GM12878 (cell line): ENCODE measurements at regions not wholly inside any gene's neighbourhood (a gene's known extent, or its start where the extent isn't known, plus 50 kb on each side); places are given as distances from the start of the nearest gene placed in this dataset.

Experiments
- ATAC-seq: fragments of 200-7000 bp; cut with Tn5 transposase; 3 replicates; pipeline ENCODE4 v1.9.1; 2020; ENCODE audit warnings: mild to moderate bottlenecking, moderate library complexity
- BruUV-seq: library from RNA; stranded (reverse); fragments of 400-500 nt; replicated peaks from 2 replicates; lab custom pipeline; 2021; lab: Mats Ljungman, UMichigan
- CTCF ChIA-PET: fragments of 300-600 bp; sonication (Branson Sonifier 250); formaldehyde crosslinking; extraction: SDS; loops from one replicate; lab custom pipeline; 2021; ENCODE audit warnings: inconsistent platforms; lab: Yijun Ruan, JAX
- POLR2A ChIA-PET: fragments of 350-600 bp; formaldehyde crosslinking; extraction: SDS; loops from one replicate; lab custom pipeline; 2021; ENCODE audit warnings: inconsistent platforms; lab: Charles Lee
- RAD21 ChIA-PET: fragments of 300-600 bp; sonication (Branson Sonifier 250); formaldehyde crosslinking; loops from one replicate; lab custom pipeline; 2023; ENCODE audit warnings: antibody characterized with exemption; ENCODE audit not compliant: unreplicated experiment; lab: Charles Lee
- SMC1A ChIA-PET: fragments of 300-600 bp; sonication (Branson Sonifier 250); formaldehyde crosslinking; loops from one replicate; lab custom pipeline; 2023; ENCODE audit not compliant: unreplicated experiment, uncharacterized antibody; lab: Charles Lee
- DNase-seq: peaks from one replicate; pipeline ENCODE4 v3.0.0-alpha.2; 2011; ENCODE audit warnings: low read depth, low spot score
- FAIRE-seq: peaks from 3 replicates; lab custom pipeline; 2011; peaks lifted over from hg19 to GRCh38; lab: Jason Lieb, UNC
- H2AFZ ChIP-seq: 2 replicates; pipeline ENCODE4 v1.6.0; 2011; ENCODE audit warnings: low read depth, low read length, control low read depth; ENCODE audit not compliant: control insufficient read depth
- H3K27ac ChIP-seq: 2 replicates; pipeline ENCODE4 v1.5.1; 2011; ENCODE audit warnings: control low read depth; ENCODE audit not compliant: control insufficient read depth, insufficient read depth
- H3K27me3 ChIP-seq, 2 experiments: replicated peaks in 1 of 2; 2 replicates each; pipeline versions ENCODE4 v1.6.0 to v1.6.1; 2011; ENCODE audit warnings: low read length in 1 of 2; ENCODE audit not compliant: control insufficient read depth in 2 of 2, insufficient read depth in 2 of 2
- H3K36me3 ChIP-seq, 2 experiments: 2 replicates each; pipeline ENCODE4 v1.5.1; 2011; ENCODE audit warnings: low read length in 1 of 2; ENCODE audit not compliant: control insufficient read depth in 2 of 2, insufficient read depth in 2 of 2
- H3K4me1 ChIP-seq: 2 replicates; pipeline ENCODE4 v1.6.1; 2011; ENCODE audit warnings: mild to moderate bottlenecking, low read length, moderate library complexity, mixed read lengths; ENCODE audit not compliant: control insufficient read depth, insufficient read depth
- H3K4me2 ChIP-seq: 2 replicates; pipeline ENCODE4 v1.6.0; 2011; ENCODE audit warnings: control low read depth; ENCODE audit not compliant: control insufficient read depth, insufficient read depth
- H3K4me3 ChIP-seq: fragments of 200-600 bp; sonication (generic); 2 replicates; pipeline ENCODE4 v1.5.1; 2016
- H3K79me2 ChIP-seq: 2 replicates; pipeline ENCODE4 v1.6.0; 2011; ENCODE audit warnings: low read length; ENCODE audit not compliant: control insufficient read depth, insufficient read depth
- H3K9ac ChIP-seq: 2 replicates; pipeline ENCODE4 v1.8.0; 2011; ENCODE audit warnings: low read length, control low read depth, mixed read lengths; ENCODE audit not compliant: control insufficient read depth, insufficient read depth
- H3K9me3 ChIP-seq: replicated peaks from 3 replicates; pipeline ENCODE4 v1.5.1; 2011; ENCODE audit warnings: mild to moderate bottlenecking, low read length; ENCODE audit not compliant: control insufficient read depth, insufficient read depth
- H4K20me1 ChIP-seq: 2 replicates; pipeline ENCODE4 v1.6.0; 2011; ENCODE audit not compliant: control insufficient read depth, insufficient read depth
- BMI1 ChIP-seq: fragments of 450-650 bp; IDR thresholded peaks from 2 replicates; pipeline ENCODE4 v1.6.1; 2016; ENCODE audit warnings: mild to moderate bottlenecking, moderate library complexity, borderline replicate concordance
- NBN ChIP-seq: fragments of 450-650 bp; IDR thresholded peaks from 2 replicates; pipeline ENCODE4 v1.6.1; 2016
- NR2C2 ChIP-seq: IDR thresholded peaks from 2 replicates; pipeline ENCODE4 v1.6.1; 2011; ENCODE audit warnings: borderline replicate concordance, low read depth; ENCODE audit not compliant: control insufficient read depth, insufficient read length
- RBBP5 ChIP-seq: fragments of 200-600 bp; sonication (generic); conservative IDR thresholded peaks from 2 replicates; pipeline ENCODE4 v1.6.1; 2016
- RUNX3 ChIP-seq: IDR thresholded peaks from 2 replicates; pipeline ENCODE4 v1.6.1; 2012; ENCODE audit warnings: low read length, inconsistent platforms
- SMAD5 ChIP-seq: IDR thresholded peaks from 2 replicates; pipeline ENCODE4 v1.6.1; 2016; ENCODE audit warnings: antibody characterized with exemption, low read depth
- SMARCA5 ChIP-seq: fragments of 450-650 bp; IDR thresholded peaks from 2 replicates; pipeline ENCODE4 v1.6.1; 2017; ENCODE audit warnings: mild to moderate bottlenecking
- TAF1 ChIP-seq: IDR thresholded peaks from 2 replicates; pipeline ENCODE4 v1.6.1; 2011; ENCODE audit warnings: mild to moderate bottlenecking, low read depth, low read length, borderline replicate concordance
- YY1 ChIP-seq: IDR thresholded peaks from 2 replicates; pipeline ENCODE4 v1.6.1; 2011; ENCODE audit warnings: low read depth, mild to moderate bottlenecking, low read length
- WGBS: methylation state at CpG from one replicate; pipeline ENCODE4 v1.1.6; 2016; ENCODE audit warnings: low lambda C conversion rate; ENCODE audit not compliant: insufficient replicate concordance, insufficient coverage; ENCODE audit errors: missing lambda C conversion rate; 5-methylcytosine and 5-hydroxymethylcytosine counted together
- in situ Hi-C: fragments of 300-500 bp; cut with MboI; formaldehyde crosslinking; loops from 9 replicates; pipeline ENCODE4 v1.14.3; 2018; ENCODE audit warnings: mixed read lengths
- intact Hi-C: fragments of 100-400 bp; cut with micrococcal nuclease; formaldehyde crosslinking; loops from one replicate; pipeline ENCODE4 v1.14.2; 2022; ENCODE audit not compliant: unreplicated experiment
- TF ChIP-seq, protein P1 (sequence below): IDR thresholded peaks from 2 replicates; pipeline ENCODE4 v1.6.1; 2011; ENCODE audit warnings: borderline replicate concordance, low read depth, mild to moderate bottlenecking, moderate library complexity, mixed read lengths, low read length; ENCODE audit not compliant: insufficient read depth; ENCODE audit errors: extremely low read length
- TF ChIP-seq, protein P2 (sequence below): fragments of 450-650 bp; IDR thresholded peaks from 2 replicates; pipeline ENCODE4 v1.6.1; 2014; ENCODE audit warnings: mild to moderate bottlenecking
- TF ChIP-seq, protein P3 (sequence below): fragments of 450-650 bp; formaldehyde crosslinking; IDR thresholded peaks from 2 replicates; pipeline ENCODE4 v1.5.0; 2022; ENCODE audit warnings: mild to moderate bottlenecking, missing genetic modification characterization

DNA sequence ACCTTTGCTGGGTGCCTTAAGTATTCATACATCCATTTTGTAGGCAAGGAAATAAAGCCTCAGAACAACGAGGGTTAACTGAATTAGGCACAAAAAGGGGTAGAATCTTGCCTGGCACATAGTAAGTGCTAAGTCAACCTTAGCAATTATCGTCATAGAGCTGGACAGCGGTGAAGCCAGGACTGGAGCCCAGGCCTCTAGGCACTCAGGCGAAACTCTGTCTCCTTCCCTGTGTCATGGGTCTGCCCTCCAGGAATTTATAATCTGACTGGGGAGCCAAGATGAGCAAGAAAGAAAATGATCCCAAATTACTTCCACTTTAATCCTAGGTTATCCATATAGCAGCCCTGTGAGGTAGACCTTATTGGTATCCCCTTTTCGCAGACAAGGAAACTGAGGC lies 61.4 kb downstream of the KATNIP start:
- ATAC-seq (no peak), FAIRE-seq (no peak), DNase-seq (no peak)
- 93% methylated on average over 5 of the region's 5 CpGs for WGBS
- Histone ChIP-seq H3K4me1 (no peaks in the 10 kb centered on the region), H2AFZ (no peak overlapping the region), H3K4me2 (no peak overlapping the region), H4K20me1 (no peaks in the 10 kb centered on the region), H3K9ac (no peak overlapping the region), H3K79me2 (no peaks in the 10 kb centered on the region), H3K4me3 (no peak overlapping the region), H3K9me3 (no peaks in the 10 kb centered on the region), H3K36me3 (no peaks in the 10 kb centered on the region), H3K27ac (no peak overlapping the region), H3K27me3 (no peaks in the 10 kb centered on the region)
- RAD21 ChIA-PET = no interaction called here
- intact Hi-C loops = no loop called here
- TF ChIP-seq, protein P1, sequence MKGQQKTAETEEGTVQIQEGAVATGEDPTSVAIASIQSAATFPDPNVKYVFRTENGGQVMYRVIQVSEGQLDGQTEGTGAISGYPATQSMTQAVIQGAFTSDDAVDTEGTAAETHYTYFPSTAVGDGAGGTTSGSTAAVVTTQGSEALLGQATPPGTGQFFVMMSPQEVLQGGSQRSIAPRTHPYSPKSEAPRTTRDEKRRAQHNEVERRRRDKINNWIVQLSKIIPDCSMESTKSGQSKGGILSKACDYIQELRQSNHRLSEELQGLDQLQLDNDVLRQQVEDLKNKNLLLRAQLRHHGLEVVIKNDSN = no peak
- no peak for TF ChIP-seq RUNX3
- no peak for TF ChIP-seq TAF1
- TF ChIP-seq SMARCA5 = no peak
- TF ChIP-seq, protein P2, sequence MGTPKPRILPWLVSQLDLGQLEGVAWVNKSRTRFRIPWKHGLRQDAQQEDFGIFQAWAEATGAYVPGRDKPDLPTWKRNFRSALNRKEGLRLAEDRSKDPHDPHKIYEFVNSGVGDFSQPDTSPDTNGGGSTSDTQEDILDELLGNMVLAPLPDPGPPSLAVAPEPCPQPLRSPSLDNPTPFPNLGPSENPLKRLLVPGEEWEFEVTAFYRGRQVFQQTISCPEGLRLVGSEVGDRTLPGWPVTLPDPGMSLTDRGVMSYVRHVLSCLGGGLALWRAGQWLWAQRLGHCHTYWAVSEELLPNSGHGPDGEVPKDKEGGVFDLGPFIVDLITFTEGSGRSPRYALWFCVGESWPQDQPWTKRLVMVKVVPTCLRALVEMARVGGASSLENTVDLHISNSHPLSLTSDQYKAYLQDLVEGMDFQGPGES = no peak
- TF ChIP-seq YY1 = no peak
- no peak for TF ChIP-seq SMAD5
- TF ChIP-seq NR2C2 = no peak
- no peak for TF ChIP-seq NBN
- no peak for TF ChIP-seq RBBP5
- TF ChIP-seq, protein P3, sequence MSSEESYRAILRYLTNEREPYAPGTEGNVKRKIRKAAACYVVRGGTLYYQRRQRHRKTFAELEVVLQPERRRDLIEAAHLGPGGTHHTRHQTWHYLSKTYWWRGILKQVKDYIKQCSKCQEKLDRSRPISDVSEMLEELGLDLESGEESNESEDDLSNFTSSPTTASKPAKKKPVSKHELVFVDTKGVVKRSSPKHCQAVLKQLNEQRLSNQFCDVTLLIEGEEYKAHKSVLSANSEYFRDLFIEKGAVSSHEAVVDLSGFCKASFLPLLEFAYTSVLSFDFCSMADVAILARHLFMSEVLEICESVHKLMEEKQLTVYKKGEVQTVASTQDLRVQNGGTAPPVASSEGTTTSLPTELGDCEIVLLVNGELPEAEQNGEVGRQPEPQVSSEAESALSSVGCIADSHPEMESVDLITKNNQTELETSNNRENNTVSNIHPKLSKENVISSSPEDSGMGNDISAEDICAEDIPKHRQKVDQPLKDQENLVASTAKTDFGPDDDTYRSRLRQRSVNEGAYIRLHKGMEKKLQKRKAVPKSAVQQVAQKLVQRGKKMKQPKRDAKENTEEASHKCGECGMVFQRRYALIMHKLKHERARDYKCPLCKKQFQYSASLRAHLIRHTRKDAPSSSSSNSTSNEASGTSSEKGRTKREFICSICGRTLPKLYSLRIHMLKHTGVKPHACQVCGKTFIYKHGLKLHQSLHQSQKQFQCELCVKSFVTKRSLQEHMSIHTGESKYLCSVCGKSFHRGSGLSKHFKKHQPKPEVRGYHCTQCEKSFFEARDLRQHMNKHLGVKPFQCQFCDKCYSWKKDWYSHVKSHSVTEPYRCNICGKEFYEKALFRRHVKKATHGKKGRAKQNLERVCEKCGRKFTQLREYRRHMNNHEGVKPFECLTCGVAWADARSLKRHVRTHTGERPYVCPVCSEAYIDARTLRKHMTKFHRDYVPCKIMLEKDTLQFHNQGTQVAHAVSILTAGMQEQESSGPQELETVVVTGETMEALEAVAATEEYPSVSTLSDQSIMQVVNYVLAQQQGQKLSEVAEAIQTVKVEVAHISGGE (CRISPR knock-in tag) = no peak
- no peak for TF ChIP-seq BMI1
- CTCF ChIA-PET = no interaction called here
- in situ Hi-C loops = no loop called here
- BruUV-seq = no TSS peak
- SMC1A ChIA-PET = no interaction called here
- POLR2A ChIA-PET = no interaction called here
